ENCODE measurements at regions not wholly inside any gene's neighbourhood (a gene's known extent, or its start where the extent isn't known, plus 50 kb on each side); places are given as distances from the start of the nearest gene placed in this dataset.

- TF ChIP-seq FOXM1 (IDR thresholded peaks at IDR 0.05; ENCODE audit: borderline replicate concordance, low read depth) (no peak), EGR1 (IDR thresholded peaks at IDR 0.05) (no peak)
Observed at GRCh38 chr6:81853975-81854374, 101.5 kb upstream of the TENT5A start.

DNA sequence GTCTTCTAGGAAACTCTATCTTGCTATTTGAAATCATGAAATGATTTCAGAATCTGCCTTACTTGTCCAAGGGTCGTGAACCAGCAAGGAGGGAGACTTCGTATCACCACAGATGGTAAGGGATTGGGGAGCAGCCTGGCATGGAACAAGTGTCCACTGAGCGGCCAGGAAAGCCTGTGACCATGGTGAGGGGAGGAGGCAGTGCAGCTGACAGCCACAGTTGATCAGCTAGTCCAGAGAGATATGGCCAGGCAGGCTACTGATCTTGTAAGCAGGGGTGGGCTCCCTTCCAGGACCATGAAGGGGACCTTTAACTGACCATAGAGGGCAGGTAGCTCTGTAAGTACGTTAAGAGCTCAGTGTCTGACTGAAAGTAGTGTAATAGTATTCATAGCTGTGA, 96.8 kb upstream of the TENT5A start:
- no peak for TF ChIP-seq TAF1 (IDR thresholded peaks at IDR 0.05; ENCODE audit: low read depth)
- no peak for TF ChIP-seq FOXM1 (IDR thresholded peaks at IDR 0.05; ENCODE audit: borderline replicate concordance, low read depth)
- no peak for TF ChIP-seq MAX (IDR thresholded peaks at IDR 0.05)
- TF ChIP-seq USF1 (IDR thresholded peaks at IDR 0.05), result no peak
- TF ChIP-seq YY1 (IDR thresholded peaks at IDR 0.05; ENCODE audit: low read depth), result no peak
- TF ChIP-seq EGR1 (IDR thresholded peaks at IDR 0.05), result no peak
- no peak for TF ChIP-seq REST (IDR thresholded peaks at IDR 0.05; ENCODE audit: low read depth)
- no peak for TF ChIP-seq CREB1 (IDR thresholded peaks at IDR 0.05; ENCODE audit: low read depth)
- no peak for TF ChIP-seq CEBPB (IDR thresholded peaks at IDR 0.05)
- no peak for TF ChIP-seq RAD21 (IDR thresholded peaks at IDR 0.05; ENCODE audit: low read depth)
- TF ChIP-seq TEAD4 (IDR thresholded peaks at IDR 0.05), result no peak
- no peak for TF ChIP-seq EP300 (IDR thresholded peaks at IDR 0.05; ENCODE audit: borderline replicate concordance)

DNA sequence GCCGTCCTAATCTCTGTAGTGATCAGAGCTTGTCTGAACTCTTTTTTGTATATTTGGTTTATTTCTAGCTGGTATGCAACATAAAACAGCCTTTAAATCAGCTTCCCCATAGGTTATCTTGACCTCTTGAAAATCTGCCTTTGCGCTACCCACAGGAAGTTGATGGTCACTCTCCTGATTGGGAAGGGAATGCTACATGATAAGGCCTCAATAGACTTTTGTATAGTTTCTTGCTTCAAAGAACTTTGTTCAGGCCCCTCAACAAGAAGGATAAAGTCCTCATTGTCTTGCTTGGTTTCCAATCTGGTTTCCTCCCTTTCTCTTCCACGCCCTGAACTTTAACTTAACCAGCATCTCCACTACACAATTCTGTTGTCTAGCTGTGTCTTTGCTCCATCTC, 95.4 kb upstream of the TENT5A start:
- TF ChIP-seq TAF1 (IDR thresholded peaks at IDR 0.05; ENCODE audit: low read depth), result no peak
- no peak for TF ChIP-seq ZBTB7A (IDR thresholded peaks at IDR 0.05; ENCODE audit: low read depth)
- TF ChIP-seq CREB1 (IDR thresholded peaks at IDR 0.05; ENCODE audit: low read depth), result no peak
- TF ChIP-seq USF1 (IDR thresholded peaks at IDR 0.05), result no peak
- TF ChIP-seq REST (IDR thresholded peaks at IDR 0.05; ENCODE audit: low read depth), result no peak
- no peak for TF ChIP-seq NFIC (IDR thresholded peaks at IDR 0.05)
- TF ChIP-seq YY1 (IDR thresholded peaks at IDR 0.05; ENCODE audit: low read depth), result no peak
- TF ChIP-seq CEBPB (IDR thresholded peaks at IDR 0.05), result no peak
- TF ChIP-seq FOXM1 (IDR thresholded peaks at IDR 0.05; ENCODE audit: borderline replicate concordance, low read depth), result no peak
- TF ChIP-seq TEAD4 (IDR thresholded peaks at IDR 0.05), result no peak
- TF ChIP-seq TCF12 (IDR thresholded peaks at IDR 0.05; ENCODE audit: low read depth), result no peak
- TF ChIP-seq EP300 (IDR thresholded peaks at IDR 0.05; ENCODE audit: borderline replicate concordance), result no peak
- no peak for TF ChIP-seq RAD21 (IDR thresholded peaks at IDR 0.05; ENCODE audit: low read depth)
- no peak for TF ChIP-seq MAX (IDR thresholded peaks at IDR 0.05)
- no peak for TF ChIP-seq EGR1 (IDR thresholded peaks at IDR 0.05)

DNA sequence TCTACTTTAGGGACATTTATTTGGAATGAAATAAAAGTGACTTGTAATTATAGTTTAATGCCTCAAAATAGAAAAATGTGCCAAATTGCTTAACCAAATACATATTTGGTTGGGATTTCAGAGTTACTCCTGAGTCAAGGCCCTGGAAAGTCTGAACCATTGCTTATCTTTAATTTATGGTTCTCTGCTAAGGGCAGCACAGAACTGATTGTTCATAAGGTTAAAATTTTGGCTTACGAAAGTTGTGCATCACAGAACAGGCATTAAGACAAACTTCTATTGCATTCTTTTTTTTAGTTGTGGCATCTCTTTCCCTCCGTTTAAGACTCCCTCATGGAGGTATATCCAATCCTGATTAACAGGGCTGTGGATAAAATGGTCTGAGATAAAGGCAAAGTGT, 92.2 kb upstream of the TENT5A start:
- TF ChIP-seq ZBTB7A (IDR thresholded peaks at IDR 0.05; ENCODE audit: low read depth) (no peak), REST (IDR thresholded peaks at IDR 0.05; ENCODE audit: low read depth) (no peak), NFIC (IDR thresholded peaks at IDR 0.05) (no peak), EGR1 (IDR thresholded peaks at IDR 0.05) (no peak), CREB1 (IDR thresholded peaks at IDR 0.05; ENCODE audit: low read depth) (no peak), FOXM1 (IDR thresholded peaks at IDR 0.05; ENCODE audit: borderline replicate concordance, low read depth) (no peak), TAF1 (IDR thresholded peaks at IDR 0.05; ENCODE audit: low read depth) (no peak), TCF12 (IDR thresholded peaks at IDR 0.05; ENCODE audit: low read depth) (no peak), MAX (IDR thresholded peaks at IDR 0.05) (no peak)

GRCh38 chr6:81843302-81843701, 90.8 kb upstream of the TENT5A start:
- TF ChIP-seq TEAD4 (IDR thresholded peaks at IDR 0.05) (no peak), TCF12 (IDR thresholded peaks at IDR 0.05; ENCODE audit: low read depth) (no peak)
